DMS79 treated with DMSO at 0.1 percent for 48 hours (cell line): ENCODE measurements at regions not wholly inside any gene's neighbourhood (a gene's known extent, or its start where the extent isn't known, plus 50 kb on each side); places are given as distances from the start of the nearest gene placed in this dataset.

Experiments used
- DNase-seq: peaks from one replicate; lab custom pipeline; 2025; lab: John Stamatoyannopoulos, UW

GRCh38 chr4:32148111-32148666 lies 1428.0 kb downstream of the PCDH7 start:
- DNase-seq, result no peak

- DNase-seq, result no peak
Observed at GRCh38 chr4:32158961-32159360, 1438.8 kb downstream of the PCDH7 start.

- DNase-seq, result no peak
Observed at GRCh38 chr4:32161392-32161791, 1441.2 kb downstream of the PCDH7 start.

DNA sequence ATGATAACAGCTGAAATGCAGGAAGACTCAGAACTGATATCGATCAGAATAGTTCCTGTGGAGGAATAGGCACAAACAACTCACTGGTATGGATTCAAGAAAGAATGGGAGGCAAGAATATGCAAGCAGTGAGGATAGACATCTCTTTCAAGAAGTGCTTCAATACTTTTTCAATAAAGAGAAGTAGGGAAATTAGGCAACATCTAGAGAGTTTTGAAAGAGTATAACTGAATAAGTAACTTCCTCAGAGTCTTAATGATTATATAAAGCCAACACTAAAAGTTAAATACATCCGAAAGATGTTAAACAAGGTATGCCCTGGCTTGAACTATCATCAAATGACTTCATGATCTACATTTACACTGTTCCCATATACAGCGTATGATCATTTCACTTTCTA lies 1443.0 kb downstream of the PCDH7 start:
- no peak for DNase-seq

- no peak for DNase-seq
Observed at GRCh38 chr4:32169841-32170240, 1449.7 kb downstream of the PCDH7 start.

DNA sequence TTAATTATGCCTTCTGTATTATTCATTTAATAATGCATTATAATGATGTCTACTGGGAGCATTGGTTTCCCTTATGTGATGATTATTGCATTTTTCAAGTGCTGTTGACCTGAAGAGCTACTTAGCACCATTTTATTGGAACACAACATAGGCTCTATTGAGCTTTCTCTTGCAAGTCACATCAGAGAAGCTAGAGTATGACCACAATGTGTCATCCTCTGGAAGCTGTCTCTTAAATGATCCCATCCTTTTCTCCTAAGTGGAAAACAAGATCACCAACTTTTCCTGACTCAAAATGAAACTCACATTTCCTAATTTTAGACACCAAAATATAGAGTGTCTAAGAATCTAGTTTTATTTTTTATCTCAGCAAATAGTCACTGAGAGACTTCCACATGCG lies 1451.9 kb downstream of the PCDH7 start:
- no peak for DNase-seq

GRCh38 chr4:32172761-32173160 lies 1452.6 kb downstream of the PCDH7 start:
- DNase-seq, result no peak

GRCh38 chr4:32180086-32180485 lies 1459.9 kb downstream of the PCDH7 start:
- DNase-seq, result no peak

- no peak for DNase-seq
Observed at GRCh38 chr4:32184186-32184585, 1464.0 kb downstream of the PCDH7 start.

DNA sequence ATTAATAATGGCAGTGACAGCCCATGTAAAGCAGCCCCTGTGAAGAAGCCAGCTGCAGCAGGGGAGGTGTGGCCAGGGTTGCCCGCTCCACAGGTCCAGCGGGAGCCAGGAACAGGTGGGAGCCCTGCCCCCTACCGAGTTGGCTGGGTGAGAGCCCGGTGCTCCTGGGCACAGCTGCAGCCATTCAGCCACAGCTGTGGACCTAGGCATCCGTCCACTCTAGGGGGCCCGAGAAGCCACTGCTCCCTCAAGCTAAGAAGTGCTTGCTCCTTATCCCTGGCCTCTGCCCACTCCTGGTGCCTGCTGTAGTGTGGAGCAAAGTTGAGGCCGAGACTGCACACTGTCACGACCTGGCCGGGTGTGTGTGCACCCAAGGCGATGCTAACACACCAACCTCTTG lies 1469.0 kb downstream of the PCDH7 start:
- DNase-seq, result no peak

- DNase-seq, result no peak
Observed at GRCh38 chr4:32189788-32190187, 1469.6 kb downstream of the PCDH7 start.

DNA sequence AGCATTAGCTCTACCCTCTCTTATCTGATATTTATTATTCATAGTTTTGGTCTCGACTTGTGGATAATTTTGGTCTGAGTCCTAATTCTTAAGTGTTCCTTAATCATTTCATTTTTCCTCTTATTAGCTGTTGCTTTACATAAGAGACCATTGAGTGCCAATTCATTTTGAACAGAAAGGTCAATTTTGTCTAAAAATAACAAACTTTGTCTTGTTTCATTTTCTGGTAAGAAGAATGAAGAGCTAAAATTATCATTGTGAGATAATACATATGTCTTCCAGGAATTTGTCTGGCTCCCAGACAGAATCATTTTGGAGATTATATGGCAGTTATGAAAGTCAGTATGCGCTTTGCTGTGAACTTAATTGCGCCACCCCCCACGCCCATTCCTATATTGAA lies 1471.8 kb downstream of the PCDH7 start:
- DNase-seq, result no peak

DNA sequence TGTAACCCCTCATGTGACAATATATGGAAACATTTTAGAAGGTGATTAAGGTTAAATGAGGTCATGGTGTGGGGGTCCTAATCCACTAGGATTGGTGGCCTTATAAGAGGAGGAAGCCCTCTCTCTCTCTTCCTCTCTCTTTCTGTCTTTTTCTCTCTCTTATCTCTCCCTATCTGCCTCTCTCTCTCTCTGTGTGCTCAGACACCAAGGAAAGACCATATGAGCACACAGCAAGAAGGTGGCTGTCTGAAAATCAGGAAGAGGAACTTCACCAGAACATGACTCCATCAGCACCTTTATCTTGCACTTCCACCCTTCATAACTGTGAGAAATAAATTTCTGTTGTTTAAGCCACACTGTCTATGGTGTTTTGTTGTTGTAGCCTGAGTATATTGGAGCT lies 1472.2 kb downstream of the PCDH7 start:
- DNase-seq, result no peak

- no peak for DNase-seq
Observed at GRCh38 chr4:32192991-32193390, 1472.8 kb downstream of the PCDH7 start.

GRCh38 chr4:32196950-32197688 lies 1477.0 kb downstream of the PCDH7 start:
- no peak for DNase-seq

GRCh38 chr4:32199639-32200038 lies 1479.5 kb downstream of the PCDH7 start:
- no peak for DNase-seq

- no peak for DNase-seq
Observed at GRCh38 chr4:32203340-32203739, 1483.2 kb downstream of the PCDH7 start.

DNA sequence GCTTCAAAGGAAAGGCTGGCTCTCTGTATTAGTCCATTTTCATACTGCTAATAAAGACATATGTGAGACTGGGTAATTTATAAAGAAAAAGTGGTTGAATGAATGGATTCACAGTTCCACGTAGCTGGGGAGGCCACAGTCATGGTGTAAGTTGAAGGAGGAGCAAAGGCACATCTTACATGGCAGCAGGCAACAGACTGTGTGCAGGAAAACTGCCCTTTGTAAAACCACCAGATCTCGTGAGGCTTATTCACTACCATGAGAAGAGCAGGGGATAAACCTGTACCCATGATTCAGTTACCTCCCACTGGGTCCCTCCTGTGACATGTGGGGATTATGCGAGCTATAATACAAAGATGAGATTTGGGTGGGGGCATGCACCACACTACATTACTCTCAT lies 1486.6 kb downstream of the PCDH7 start:
- DNase-seq, result no peak

- DNase-seq, result no peak
Observed at GRCh38 chr4:32207456-32207855, 1487.3 kb downstream of the PCDH7 start.

- no peak for DNase-seq
Observed at GRCh38 chr4:32215277-32215676, 1495.1 kb downstream of the PCDH7 start.

DNA sequence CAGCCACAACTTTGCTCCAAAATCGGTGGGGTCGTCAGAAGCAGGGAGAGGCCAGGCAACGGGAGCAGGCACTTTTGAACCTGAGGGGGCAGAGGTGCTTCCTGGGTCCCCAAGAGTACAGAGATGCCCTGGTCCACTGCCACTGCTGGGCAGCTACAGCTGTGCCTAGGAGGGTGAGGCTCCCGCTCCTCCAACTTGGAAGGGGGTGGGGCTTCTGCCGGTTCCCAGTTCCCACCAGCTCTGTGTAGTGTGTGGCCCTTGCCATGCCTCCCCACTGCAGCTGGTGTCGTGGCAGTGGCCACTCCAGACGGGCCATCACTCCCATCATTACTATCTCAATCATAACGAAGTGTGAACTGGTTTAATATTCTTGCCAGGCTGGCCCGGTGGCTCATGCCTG lies 1496.3 kb downstream of the PCDH7 start:
- DNase-seq, result no peak

DNA sequence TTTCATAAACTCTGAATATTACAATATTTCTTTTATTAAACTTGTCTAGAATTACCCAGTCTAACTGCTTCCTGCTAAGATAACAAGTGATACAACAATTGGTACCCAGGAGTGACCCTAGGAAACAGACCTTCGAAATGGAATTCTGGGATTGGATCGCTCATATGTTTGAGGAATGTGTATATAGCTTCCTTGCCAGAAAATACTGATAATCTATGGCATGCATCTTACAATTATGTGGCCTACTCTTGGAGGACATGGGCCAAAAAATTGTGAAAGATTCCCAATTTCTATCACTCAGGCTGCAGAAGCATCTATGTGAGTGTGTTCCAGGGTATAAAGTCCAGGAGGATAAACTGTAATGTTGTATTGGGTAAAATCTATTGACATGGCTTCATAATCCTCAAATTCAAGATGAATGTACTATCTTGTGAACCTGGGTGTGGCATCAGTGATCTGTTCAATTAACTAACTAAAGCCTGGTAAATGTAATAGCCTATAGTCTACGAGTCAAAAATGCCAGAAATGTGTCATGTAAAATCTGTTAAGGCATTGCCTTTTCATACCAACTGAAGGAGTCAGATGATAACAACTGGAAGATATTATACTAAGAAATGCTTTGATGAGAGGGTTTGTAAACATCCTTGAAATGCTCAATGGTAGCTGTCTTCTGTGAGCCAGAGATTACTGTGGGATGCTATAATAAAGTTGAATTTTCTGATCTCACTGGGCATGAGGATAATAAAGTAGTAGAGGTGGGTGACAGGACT lies 1499.3 kb downstream of the PCDH7 start:
- no peak for DNase-seq

DNA sequence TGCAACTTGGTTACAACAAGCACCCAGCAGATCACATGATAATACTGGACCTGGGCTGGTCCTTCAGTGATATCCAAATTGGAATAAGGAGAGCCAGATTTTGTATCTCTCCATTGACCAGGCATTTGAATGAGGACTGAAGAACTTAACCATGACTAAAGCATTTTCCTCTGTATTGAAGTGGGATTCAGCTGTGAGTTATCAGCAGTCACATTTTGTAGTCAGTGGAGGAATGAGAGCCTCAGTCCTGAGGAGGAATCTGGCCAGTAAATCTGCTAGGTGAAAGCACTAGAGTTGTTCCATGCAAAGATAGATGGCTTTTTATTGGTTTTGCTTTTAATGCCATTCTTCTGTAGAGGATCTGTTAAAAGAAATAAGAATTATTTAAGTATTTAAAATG lies 1506.0 kb downstream of the PCDH7 start:
- no peak for DNase-seq
